Endodermal cell (in vitro differentiated cells): ENCODE measurements at regions not wholly inside any gene's neighbourhood (a gene's known extent, or its start where the extent isn't known, plus 50 kb on each side); places are given as distances from the start of the nearest gene placed in this dataset.

Source experiments
- DNase-seq: peaks from one replicate; pipeline ENCODE4 v3.0.0-alpha.2; 2017
- H3K27ac ChIP-seq: 2 replicates; pipeline ENCODE4 v1.5.1; 2013; ENCODE audit warnings: mild to moderate bottlenecking, low read depth, low read length, moderate library complexity
- H3K27me3 ChIP-seq: 2 replicates; pipeline ENCODE4 v1.6.1; 2013; ENCODE audit warnings: mild to moderate bottlenecking, low read length, moderate library complexity; ENCODE audit not compliant: insufficient read depth, control insufficient read depth, poor library complexity, severe bottlenecking
- H3K36me3 ChIP-seq: 2 replicates; pipeline ENCODE4 v1.7.0; 2013; ENCODE audit warnings: mild to moderate bottlenecking, low read length, moderate library complexity; ENCODE audit not compliant: control insufficient read depth, insufficient read depth
- H3K4me1 ChIP-seq: one replicate; pipeline ENCODE4 v1.7.0; 2013; ENCODE audit warnings: low read length; ENCODE audit not compliant: control insufficient read depth, insufficient read depth
- H3K4me3 ChIP-seq: 2 replicates; pipeline ENCODE4 v1.5.1; 2013; ENCODE audit warnings: mild to moderate bottlenecking, low read length, moderate library complexity
- H3K9ac ChIP-seq: 2 replicates; pipeline ENCODE4 v1.6.1; 2013; ENCODE audit warnings: mild to moderate bottlenecking, low read length, moderate library complexity; ENCODE audit not compliant: poor library complexity, severe bottlenecking; ENCODE audit errors: extremely low read depth
- H3K9me3 ChIP-seq: 2 replicates; pipeline ENCODE4 v1.6.1; 2013; ENCODE audit warnings: mild to moderate bottlenecking, low read length, moderate library complexity; ENCODE audit not compliant: control insufficient read depth
- H3K27ac Mint-ChIP-seq: 2 replicates; pipeline ENCODE4 v1.8.0; 2020; ENCODE audit warnings: mixed read lengths
- H3K27me3 Mint-ChIP-seq: 2 replicates; pipeline ENCODE4 v1.8.0; 2021; ENCODE audit warnings: mild to moderate bottlenecking, mixed read lengths; ENCODE audit not compliant: insufficient read depth
- H3K36me3 Mint-ChIP-seq: 2 replicates; pipeline ENCODE4 v1.8.0; 2020; ENCODE audit warnings: low read depth, mixed read lengths
- H3K4me1 Mint-ChIP-seq: 2 replicates; pipeline ENCODE4 v1.8.0; 2020; ENCODE audit warnings: mixed read lengths
- H3K4me3 Mint-ChIP-seq: 2 replicates; pipeline ENCODE4 v1.8.0; 2020; ENCODE audit warnings: mild to moderate bottlenecking, moderate library complexity, mixed read lengths
- H3K9me3 Mint-ChIP-seq: 2 replicates; pipeline ENCODE4 v1.8.0; 2020; ENCODE audit warnings: mild to moderate bottlenecking, mixed read lengths
- CTCF ChIP-seq: fragments of 200-600 bp; sonication (generic); conservative IDR thresholded peaks from 2 replicates; pipeline ENCODE4 v1.5.0; 2021; ENCODE audit warnings: antibody characterized with exemption, mild to moderate bottlenecking
- WGBS, 2 experiments: methylation state at CpG; one replicate each; pipeline versions ENCODE4 v1.1.5 to v1.1.7; 2013; ENCODE audit warnings: missing lambda C conversion rate in 2 of 2, mixed read lengths in 1 of 2; ENCODE audit not compliant: insufficient coverage in 1 of 2, insufficient read length in 1 of 2; 5-methylcytosine and 5-hydroxymethylcytosine counted together

GRCh38 chr5:114266374-114266773, 95.5 kb upstream of the KCNN2 start:
- H3K9me3 ChIP-seq, result no peaks in the 10 kb centered on the region
- no peak overlapping the region for H3K27ac ChIP-seq
- Mint-ChIP-seq H3K36me3 (no peaks in the 10 kb centered on the region), H3K27me3 (peaks cover 13% of the 10 kb centered on the region), H3K9me3 (no peaks in the 10 kb centered on the region), H3K4me3 (no peak overlapping the region), H3K4me1 (peaks cover 9% of the 10 kb centered on the region), H3K27ac (no peak overlapping the region)
- no peak for TF ChIP-seq CTCF
- no peak overlapping the region for H3K9ac ChIP-seq
- no peaks in the 10 kb centered on the region for H3K36me3 ChIP-seq
- no peak for DNase-seq
- no peak overlapping the region for H3K4me3 ChIP-seq
- no peaks in the 10 kb centered on the region for H3K27me3 ChIP-seq
- WGBS, 2 experiments, result 97 to 100% methylated on average over 1 of the region's 1 CpG
- H3K4me1 ChIP-seq, result no peaks in the 10 kb centered on the region

- Mint-ChIP-seq H3K4me1 (no peaks in the 10 kb centered on the region), H3K36me3 (no peaks in the 10 kb centered on the region), H3K9me3 (peaks cover 20% of the 10 kb centered on the region), H3K27ac (no peak overlapping the region), H3K4me3 (no peak overlapping the region), H3K27me3 (no peaks in the 10 kb centered on the region)
- peaks cover 4% of the 10 kb centered on the region for H3K9me3 ChIP-seq
- H3K27ac ChIP-seq, result no peak overlapping the region
- TF ChIP-seq CTCF, result no peak
- H3K4me1 ChIP-seq, result no peaks in the 10 kb centered on the region
- no peak for DNase-seq
- H3K27me3 ChIP-seq, result no peaks in the 10 kb centered on the region
- H3K36me3 ChIP-seq, result no peaks in the 10 kb centered on the region
- WGBS, 2 experiments, result 67 to 95% methylated on average over 1 of the region's 1 CpG
- H3K9ac ChIP-seq, result no peak overlapping the region
- no peak overlapping the region for H3K4me3 ChIP-seq
Measured at GRCh38 chr5:114296191-114296590, 65.7 kb upstream of the KCNN2 start.

GRCh38 chr5:114297915-114298314, 64.0 kb upstream of the KCNN2 start:
- Histone ChIP-seq H3K9ac (no peak overlapping the region), H3K27me3 (no peaks in the 10 kb centered on the region), H3K27ac (no peak overlapping the region), H3K4me1 (no peaks in the 10 kb centered on the region), H3K36me3 (no peaks in the 10 kb centered on the region), H3K4me3 (no peak overlapping the region), H3K9me3 (peaks cover 4% of the 10 kb centered on the region)
- Mint-ChIP-seq H3K27me3 (peaks cover 2% of the 10 kb centered on the region), H3K27ac (no peak overlapping the region), H3K4me1 (no peaks in the 10 kb centered on the region), H3K4me3 (no peak overlapping the region), H3K9me3 (peaks cover 17% of the 10 kb centered on the region), H3K36me3 (no peaks in the 10 kb centered on the region)
- DNase-seq, result no peak
- TF ChIP-seq CTCF, result no peak
- 89 to 91% methylated on average over 1 to 3 of the region's 3 CpGs for WGBS, 2 experiments
